H1 (cell line): ENCODE measurements at regions not wholly inside any gene's neighbourhood (a gene's known extent, or its start where the extent isn't known, plus 50 kb on each side); places are given as distances from the start of the nearest gene placed in this dataset.

Experiments
- ASH2L ChIP-seq: fragments of 200-600, 300-600 bp; sonication (generic); IDR thresholded peaks from one replicate; pipeline ENCODE4 v1.7.1; 2017; ENCODE audit warnings: low read length
- CBX5 ChIP-seq: fragments of 300-800, 300-1000 bp; sonication (generic); IDR thresholded peaks from 2 replicates; pipeline ENCODE4 v1.7.1; 2016; ENCODE audit warnings: antibody characterized with exemption, low read length, low read depth
- CTCF ChIP-seq, 3 experiments: IDR thresholded peaks; 1 replicate in 2 of 3; 2 replicates in 1 of 3; pipeline versions ENCODE4 v1.5.1 to v1.6.1; 2011; ENCODE audit warnings: low read length in 3 of 3, mild to moderate bottlenecking in 3 of 3, inconsistent platforms in 2 of 3, low read depth in 1 of 3, moderate library complexity in 1 of 3; ENCODE audit not compliant: insufficient read depth in 1 of 3; ENCODE audit errors: control extremely low read depth in 1 of 3
- GABPA ChIP-seq: IDR thresholded peaks from 2 replicates; pipeline ENCODE4 v1.6.1; 2011; ENCODE audit warnings: mild to moderate bottlenecking, low read length, moderate library complexity, borderline replicate concordance; ENCODE audit not compliant: insufficient read depth
- POLR2A ChIP-seq, 2 experiments: IDR thresholded peaks; 1 replicate in 1 of 2; 2 replicates in 1 of 2; pipeline ENCODE4 v1.6.1; 2011; ENCODE audit warnings: low read depth in 2 of 2, low read length in 2 of 2, mild to moderate bottlenecking in 2 of 2; ENCODE audit errors: control extremely low read depth in 1 of 2
- POLR2AphosphoS5 ChIP-seq: IDR thresholded peaks from 2 replicates; pipeline ENCODE4 v1.6.1; 2011; ENCODE audit warnings: low read depth, low read length
- RFX5 ChIP-seq: IDR thresholded peaks from 2 replicates; pipeline ENCODE4 v1.6.1; 2011; ENCODE audit warnings: low read depth, low read length, improper control_type of control experiment, borderline replicate concordance
- TBP ChIP-seq: IDR thresholded peaks from 2 replicates; pipeline ENCODE4 v1.6.1; 2011; ENCODE audit warnings: low read depth, low read length, improper control_type of control experiment

- TF ChIP-seq POLR2A (IDR thresholded peaks at IDR 0.05; ENCODE audit: control extremely low read depth in 1 of 2, low read depth in 2 of 2, low read length in 2 of 2) (no peak), GABPA (no peak), POLR2AphosphoS5 (no peak), CTCF (IDR thresholded peaks at IDR 0.05; ENCODE audit: control extremely low read depth in 1 of 3, insufficient read depth in 1 of 3, low read depth in 1 of 3, low read length in 3 of 3) (no peak), TBP (no peak), CBX5 (no peak), RFX5 (no peak), ASH2L (no peak)
Measured at GRCh38 chr2:220120041-220120440, 492.6 kb downstream of the SLC4A3 start.
